Ectodermal cell (in vitro differentiated cells): ENCODE measurements at regions not wholly inside any gene's neighbourhood (a gene's known extent, or its start where the extent isn't known, plus 50 kb on each side); places are given as distances from the start of the nearest gene placed in this dataset.
"Not testable (repeated sequence)": the region's sequence is repeated elsewhere in the genome, so short reads cannot be mapped to it uniquely, and the experiment has no call there.

ENCODE experiments used
- H3K27ac ChIP-seq: 2 replicates; pipeline ENCODE4 v1.7.0; 2013; ENCODE audit warnings: mild to moderate bottlenecking, low read depth, low read length; ENCODE audit not compliant: insufficient read depth, poor library complexity, severe bottlenecking
- H3K27me3 ChIP-seq: 2 replicates; pipeline ENCODE4 v1.7.0; 2013; ENCODE audit warnings: mild to moderate bottlenecking, low read length; ENCODE audit not compliant: insufficient read depth, control insufficient read depth, poor library complexity, severe bottlenecking
- H3K36me3 ChIP-seq: one replicate; pipeline ENCODE4 v1.7.0; 2013; ENCODE audit warnings: low read length; ENCODE audit not compliant: control insufficient read depth, insufficient read depth
- H3K4me1 ChIP-seq: one replicate; pipeline ENCODE4 v1.7.0; 2013; ENCODE audit warnings: low read length; ENCODE audit not compliant: control insufficient read depth, insufficient read depth
- H3K4me3 ChIP-seq: 2 replicates; pipeline ENCODE4 v1.7.0; 2013; ENCODE audit warnings: low read depth, low read length, control low read depth; ENCODE audit not compliant: insufficient read depth
- H3K9me3 ChIP-seq: 2 replicates; pipeline ENCODE4 v1.7.0; 2013; ENCODE audit warnings: mild to moderate bottlenecking, low read length, moderate library complexity; ENCODE audit not compliant: control insufficient read depth
- WGBS, 2 experiments: methylation state at CpG; one replicate each; pipeline ENCODE4 v1.1.7; 2013; ENCODE audit warnings: missing lambda C conversion rate in 2 of 2; 5-methylcytosine and 5-hydroxymethylcytosine counted together

GRCh38 chr9:75551861-75552260 lies 338.6 kb upstream of the PCSK5 start:
- Histone ChIP-seq H3K27me3 (no peaks in the 10 kb centered on the region), H3K4me1 (no peaks in the 10 kb centered on the region), H3K36me3 (no peaks in the 10 kb centered on the region), H3K4me3 (no peak overlapping the region), H3K9me3 (no peaks in the 10 kb centered on the region), H3K27ac (no peak overlapping the region)
- WGBS, 2 experiments, result 100% methylated on average over 1 of the region's 1 CpG; no CpG with 5 or more reads in 1 of the 2 experiments

GRCh38 chr9:75552941-75553340 lies 337.5 kb upstream of the PCSK5 start:
- H3K4me1 ChIP-seq, result no peaks in the 10 kb centered on the region
- no peak overlapping the region for H3K4me3 ChIP-seq
- no peaks in the 10 kb centered on the region for H3K27me3 ChIP-seq
- H3K27ac ChIP-seq, result no peak overlapping the region
- H3K9me3 ChIP-seq, result no peaks in the 10 kb centered on the region
- H3K36me3 ChIP-seq, result no peaks in the 10 kb centered on the region

- not testable (repeated sequence) for H3K9me3 ChIP-seq, H3K4me3 ChIP-seq, H3K27ac ChIP-seq, H3K4me1 ChIP-seq, H3K27me3 ChIP-seq, H3K36me3 ChIP-seq
- WGBS, 2 experiments, result 92 to 94% methylated on average over 2 of the region's 2 CpGs
These were observed 323.7 kb upstream of the PCSK5 start for GRCh38 chr9:75566813-75567212.

GRCh38 chr9:75570538-75570937 lies 319.9 kb upstream of the PCSK5 start:
- Histone ChIP-seq H3K4me3 (no peak overlapping the region), H3K9me3 (no peaks in the 10 kb centered on the region), H3K36me3 (no peaks in the 10 kb centered on the region), H3K27me3 (no peaks in the 10 kb centered on the region), H3K4me1 (no peaks in the 10 kb centered on the region), H3K27ac (no peak overlapping the region)
- 80 to 96% methylated on average over 2 of the region's 2 CpGs for WGBS, 2 experiments

- H3K4me3 ChIP-seq, result no peak overlapping the region
- no peaks in the 10 kb centered on the region for H3K27me3 ChIP-seq
- H3K36me3 ChIP-seq, result no peaks in the 10 kb centered on the region
- H3K9me3 ChIP-seq, result no peaks in the 10 kb centered on the region
- no peaks in the 10 kb centered on the region for H3K4me1 ChIP-seq
- 94 to 97% methylated on average over 1 of the region's 1 CpG for WGBS, 2 experiments
- H3K27ac ChIP-seq, result no peak overlapping the region
These were observed 315.9 kb upstream of the PCSK5 start for GRCh38 chr9:75574569-75574968.

- Histone ChIP-seq H3K4me1 (no peaks in the 10 kb centered on the region), H3K27me3 (no peaks in the 10 kb centered on the region), H3K27ac (no peak overlapping the region), H3K36me3 (no peaks in the 10 kb centered on the region), H3K4me3 (no peak overlapping the region), H3K9me3 (no peaks in the 10 kb centered on the region)
- WGBS, 2 experiments, result 67 to 95% methylated on average over 1 to 2 of the region's 2 CpGs
These were observed 307.6 kb upstream of the PCSK5 start for GRCh38 chr9:75582870-75583269.

GRCh38 chr9:75588808-75589207 lies 301.7 kb upstream of the PCSK5 start:
- 89 to 96% methylated on average over 1 to 2 of the region's 2 CpGs for WGBS, 2 experiments
- Histone ChIP-seq H3K36me3 (no peaks in the 10 kb centered on the region), H3K27me3 (no peaks in the 10 kb centered on the region), H3K27ac (no peak overlapping the region), H3K9me3 (no peaks in the 10 kb centered on the region), H3K4me1 (no peaks in the 10 kb centered on the region), H3K4me3 (no peak overlapping the region)

GRCh38 chr9:75589497-75589896 lies 301.0 kb upstream of the PCSK5 start:
- H3K4me3 ChIP-seq, result no peak overlapping the region
- no peaks in the 10 kb centered on the region for H3K27me3 ChIP-seq
- H3K4me1 ChIP-seq, result no peaks in the 10 kb centered on the region
- no peak overlapping the region for H3K27ac ChIP-seq
- WGBS, 2 experiments, result 69 to 70% methylated on average over 1 to 2 of the region's 2 CpGs
- H3K9me3 ChIP-seq, result no peaks in the 10 kb centered on the region
- H3K36me3 ChIP-seq, result no peaks in the 10 kb centered on the region

- no peak overlapping the region for H3K27ac ChIP-seq
- H3K27me3 ChIP-seq, result no peaks in the 10 kb centered on the region
- H3K4me3 ChIP-seq, result no peak overlapping the region
- 96 to 97% methylated on average over 3 of the region's 3 CpGs for WGBS, 2 experiments
- no peaks in the 10 kb centered on the region for H3K9me3 ChIP-seq
- no peaks in the 10 kb centered on the region for H3K36me3 ChIP-seq
- no peaks in the 10 kb centered on the region for H3K4me1 ChIP-seq
These were observed 298.5 kb upstream of the PCSK5 start for GRCh38 chr9:75591972-75592371.

- no peak overlapping the region for H3K27ac ChIP-seq
- no peak overlapping the region for H3K4me3 ChIP-seq
- H3K27me3 ChIP-seq, result no peaks in the 10 kb centered on the region
- no peaks in the 10 kb centered on the region for H3K9me3 ChIP-seq
- H3K36me3 ChIP-seq, result no peaks in the 10 kb centered on the region
- 94 to 100% methylated on average over 1 of the region's 1 CpG for WGBS, 2 experiments
- no peaks in the 10 kb centered on the region for H3K4me1 ChIP-seq
These were observed 297.9 kb upstream of the PCSK5 start for GRCh38 chr9:75592586-75592985.

GRCh38 chr9:75593920-75594319 lies 296.6 kb upstream of the PCSK5 start:
- no peak overlapping the region for H3K27ac ChIP-seq
- H3K36me3 ChIP-seq, result no peaks in the 10 kb centered on the region
- H3K4me1 ChIP-seq, result no peaks in the 10 kb centered on the region
- H3K9me3 ChIP-seq, result no peaks in the 10 kb centered on the region
- no peak overlapping the region for H3K4me3 ChIP-seq
- H3K27me3 ChIP-seq, result no peaks in the 10 kb centered on the region
